GM21528 (cell line): ENCODE measurements at regions not wholly inside any gene's neighbourhood (a gene's known extent, or its start where the extent isn't known, plus 50 kb on each side); places are given as distances from the start of the nearest gene placed in this dataset.
"Not testable (repeated sequence)": the region's sequence is repeated elsewhere in the genome, so short reads cannot be mapped to it uniquely, and the experiment has no call there.

Experiments used
- ATAC-seq: cut with Tn5 transposase; IDR thresholded peaks from one replicate; pipeline ENCODE4 v1.9.1; 2021; ENCODE audit warnings: mild to moderate bottlenecking, moderate library complexity; ENCODE audit not compliant: unreplicated experiment, low FRiP score

GRCh38 chr1:157301477-157302198 lies 163.4 kb upstream of the ETV3 start:
- ATAC-seq: no peak

- not testable (repeated sequence) for ATAC-seq
These were observed 156.4 kb upstream of the ETV3 start for GRCh38 chr1:157294387-157295145.

DNA sequence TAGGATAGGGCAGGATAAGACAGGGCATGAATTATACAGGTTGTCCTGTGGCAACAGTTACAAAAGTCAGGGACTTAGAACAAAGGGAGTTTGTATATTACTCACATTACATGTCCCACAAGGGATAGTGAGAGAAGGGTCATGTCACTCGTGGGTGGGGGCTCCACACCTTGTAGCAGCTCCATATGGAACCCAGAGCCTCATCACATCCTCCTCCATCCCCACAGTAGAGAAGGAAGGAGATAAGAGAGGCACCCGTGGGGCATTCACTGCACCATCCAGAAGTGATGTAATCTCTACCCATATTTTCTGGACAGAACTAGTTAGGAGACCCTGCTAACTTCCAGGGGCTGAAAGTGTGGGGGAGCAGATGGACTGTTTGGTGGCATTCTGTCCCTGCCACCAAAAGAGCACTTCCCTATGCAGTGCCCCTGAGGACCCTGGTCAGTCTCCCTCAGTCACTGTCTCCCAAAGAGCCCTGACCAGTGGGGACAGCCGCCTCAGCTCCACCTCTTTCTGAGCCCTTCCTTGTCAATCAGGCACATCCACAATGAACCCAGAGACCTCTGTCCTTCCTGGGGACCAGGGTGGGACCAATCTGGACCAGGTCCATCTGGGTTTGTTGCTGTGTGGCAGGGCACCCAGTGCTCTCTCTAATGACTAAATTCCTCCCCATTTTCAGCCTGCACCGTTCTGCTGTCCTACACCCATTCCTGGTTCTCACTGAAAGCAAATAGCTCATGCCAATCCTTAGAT lies 154.8 kb upstream of the ETV3 start:
- no peak for ATAC-seq

- no peak for ATAC-seq
These were observed 154.1 kb upstream of the ETV3 start for GRCh38 chr1:157292302-157292701.

DNA sequence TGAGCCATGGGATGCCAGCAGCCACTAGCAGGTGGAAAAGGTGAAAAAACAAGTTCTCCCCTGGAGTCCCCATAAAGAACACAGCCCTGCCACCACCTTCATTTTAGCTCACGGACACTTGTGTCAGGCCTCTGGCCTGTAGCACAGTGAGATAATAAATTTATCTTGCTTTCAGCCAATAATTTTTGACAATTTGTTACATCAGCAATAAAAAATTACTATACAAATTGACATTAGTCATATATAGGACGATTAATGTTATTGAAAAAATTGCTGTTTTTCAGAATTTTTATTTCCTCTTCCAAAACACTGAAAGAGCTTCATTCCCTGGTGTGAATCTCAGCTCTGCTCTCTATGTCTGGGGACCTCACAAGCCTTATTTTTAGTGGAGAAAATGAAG lies 152.9 kb upstream of the ETV3 start:
- ATAC-seq: no peak

- no peak for ATAC-seq
These were observed 151.4 kb upstream of the ETV3 start for GRCh38 chr1:157289424-157290105.

- no peak for ATAC-seq
These were observed 150.8 kb upstream of the ETV3 start for GRCh38 chr1:157288996-157289395.

DNA sequence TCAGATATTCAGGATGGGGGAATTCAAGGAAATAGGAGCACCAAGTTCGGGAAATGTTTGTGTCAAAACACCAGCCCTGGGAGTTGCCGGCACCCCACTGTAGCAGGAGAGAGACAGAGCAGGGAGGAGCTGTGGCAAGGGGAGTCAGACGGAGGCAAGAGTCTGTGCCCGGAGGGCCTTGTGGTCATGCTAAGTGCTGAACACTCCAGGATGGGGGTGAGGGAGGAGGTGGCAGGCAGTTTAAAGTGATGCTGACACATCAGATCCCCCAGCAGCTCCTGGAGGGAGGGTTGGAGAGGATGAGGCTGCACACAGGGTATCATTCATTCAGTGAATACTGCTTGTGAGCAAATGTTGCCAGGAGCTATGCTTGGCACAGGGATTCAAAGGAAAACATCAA lies 150.3 kb upstream of the ETV3 start:
- ATAC-seq: no peak

GRCh38 chr1:157288006-157288405 lies 149.8 kb upstream of the ETV3 start:
- ATAC-seq: no peak

GRCh38 chr1:157287462-157287861 lies 149.3 kb upstream of the ETV3 start:
- ATAC-seq: no peak

- no peak for ATAC-seq
These were observed 148.6 kb upstream of the ETV3 start for GRCh38 chr1:157286646-157287420.

- no peak for ATAC-seq
These were observed 147.9 kb upstream of the ETV3 start for GRCh38 chr1:157286096-157286495.

DNA sequence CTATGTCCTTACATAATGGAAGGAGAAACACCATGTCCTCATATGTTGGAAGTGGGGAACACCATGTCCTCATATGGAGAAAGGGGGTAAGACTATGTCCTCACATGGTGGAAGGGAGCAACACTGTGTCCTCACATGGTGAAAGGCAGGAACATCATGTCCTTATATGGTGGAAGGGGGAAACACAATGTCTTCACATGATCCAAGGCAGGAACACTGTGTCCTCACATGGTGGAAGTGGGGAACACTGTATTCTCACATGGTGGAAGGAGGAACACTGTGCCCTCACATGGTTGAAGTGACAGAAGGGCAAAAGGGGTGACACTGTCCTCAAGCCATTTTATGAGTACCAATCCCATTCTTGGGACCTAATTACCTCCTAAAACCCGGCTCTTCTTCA lies 146.3 kb upstream of the ETV3 start:
- ATAC-seq: no peak

DNA sequence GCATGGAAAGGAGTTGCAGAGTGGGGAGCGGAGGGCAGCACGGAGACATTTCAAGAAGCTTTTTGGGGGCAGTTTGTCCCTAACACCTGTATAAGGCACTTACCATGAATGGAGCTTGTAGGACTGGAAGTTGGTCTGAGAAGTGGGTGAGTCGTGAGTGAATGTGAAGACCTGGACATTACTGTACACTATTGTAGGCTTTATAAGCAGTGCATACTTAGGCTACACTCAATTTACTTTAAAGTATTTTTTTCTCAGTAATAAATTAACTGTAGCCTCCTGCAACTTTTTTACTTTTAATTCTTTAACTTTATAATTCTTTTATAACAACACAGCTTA lies 141.6 kb upstream of the ETV3 start:
- ATAC-seq: no peak

DNA sequence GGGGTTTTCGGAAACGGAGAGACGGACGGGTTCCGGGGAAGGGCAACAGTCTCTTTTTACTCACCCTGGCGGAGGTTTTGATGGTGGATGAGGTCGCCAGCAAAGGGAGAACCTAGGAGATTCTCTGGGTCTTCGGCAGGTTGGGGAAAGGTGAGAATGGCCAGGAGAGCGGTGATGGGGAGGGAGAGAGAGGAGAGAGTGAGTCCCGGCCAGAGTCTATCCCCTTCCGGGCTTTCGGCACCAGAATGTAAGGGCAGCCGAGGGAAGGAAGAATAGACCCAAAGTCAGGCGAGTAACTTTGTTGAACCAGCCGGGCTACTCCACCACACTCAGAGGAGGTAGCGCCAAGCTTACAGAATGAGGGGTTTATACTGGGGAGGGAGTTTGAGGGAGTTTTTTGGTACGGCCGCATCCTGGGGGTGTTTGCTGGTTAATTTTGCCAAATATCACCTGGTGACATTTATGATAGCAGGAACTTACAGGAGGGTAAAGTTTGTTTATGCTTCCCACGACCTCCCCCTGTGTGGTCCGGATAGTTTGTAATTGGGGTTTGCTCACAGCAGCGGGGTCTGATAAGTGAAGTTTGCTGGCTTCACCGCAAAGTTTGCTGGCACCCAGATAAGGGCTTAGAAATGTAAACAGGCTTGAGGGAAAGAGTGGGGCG lies 141.1 kb upstream of the ETV3 start:
- no peak for ATAC-seq

- ATAC-seq: no peak
These were observed 140.4 kb upstream of the ETV3 start for GRCh38 chr1:157278383-157279137.

GRCh38 chr1:157277913-157278312 lies 139.7 kb upstream of the ETV3 start:
- no peak for ATAC-seq

GRCh38 chr1:157277281-157277680 lies 139.1 kb upstream of the ETV3 start:
- ATAC-seq: no peak
